ENCODE measurements at regions not wholly inside any gene's neighbourhood (a gene's known extent, or its start where the extent isn't known, plus 50 kb on each side); places are given as distances from the start of the nearest gene placed in this dataset.
"Not testable (repeated sequence)": the region's sequence is repeated elsewhere in the genome, so short reads cannot be mapped to it uniquely, and the experiment has no call there.

GRCh38 chr13:61884830-61885229, 469.2 kb upstream of the PCDH20 start:
- CTCF ChIA-PET: no interaction called here
- no peaks in the 10 kb centered on the region for H3K36me3 ChIP-seq (ENCODE audit: control insufficient read depth in 4 of 4, insufficient read depth in 4 of 4, low read length in 3 of 4)
- WGBS (ENCODE audit: insufficient coverage): no CpG with 5 or more reads among the region's 4 CpGs
- no peak for DNase-seq
- no peaks in the 10 kb centered on the region for H3K4me1 ChIP-seq (ENCODE audit: control extremely low read depth in 1 of 4, control insufficient read depth in 4 of 4, insufficient read depth in 4 of 4, low read length in 3 of 4)
- H3K27ac ChIP-seq (ENCODE audit: insufficient read depth in 1 of 2, low read depth in 1 of 2, low read length in 2 of 2, poor library complexity in 1 of 2, severe bottlenecking in 2 of 2): no peak overlapping the region
- POLR2A ChIA-PET: no interaction called here
- H3K4me3 ChIP-seq (ENCODE audit: control insufficient read depth in 1 of 7, extremely low read depth in 1 of 7, insufficient read depth in 4 of 7, low read depth in 2 of 7, low read length in 6 of 7): no peak overlapping the region
- no peaks in the 10 kb centered on the region for H3K9me3 ChIP-seq (ENCODE audit: control extremely low read depth in 1 of 5, control insufficient read depth in 4 of 5, insufficient read depth in 2 of 5, low read depth in 1 of 5, low read length in 4 of 5)
- no peaks in the 10 kb centered on the region for H3K27me3 ChIP-seq (replicated peaks in 2 of 5; ENCODE audit: control insufficient read depth in 4 of 5, insufficient read depth in 5 of 5, low read length in 4 of 5)

DNA sequence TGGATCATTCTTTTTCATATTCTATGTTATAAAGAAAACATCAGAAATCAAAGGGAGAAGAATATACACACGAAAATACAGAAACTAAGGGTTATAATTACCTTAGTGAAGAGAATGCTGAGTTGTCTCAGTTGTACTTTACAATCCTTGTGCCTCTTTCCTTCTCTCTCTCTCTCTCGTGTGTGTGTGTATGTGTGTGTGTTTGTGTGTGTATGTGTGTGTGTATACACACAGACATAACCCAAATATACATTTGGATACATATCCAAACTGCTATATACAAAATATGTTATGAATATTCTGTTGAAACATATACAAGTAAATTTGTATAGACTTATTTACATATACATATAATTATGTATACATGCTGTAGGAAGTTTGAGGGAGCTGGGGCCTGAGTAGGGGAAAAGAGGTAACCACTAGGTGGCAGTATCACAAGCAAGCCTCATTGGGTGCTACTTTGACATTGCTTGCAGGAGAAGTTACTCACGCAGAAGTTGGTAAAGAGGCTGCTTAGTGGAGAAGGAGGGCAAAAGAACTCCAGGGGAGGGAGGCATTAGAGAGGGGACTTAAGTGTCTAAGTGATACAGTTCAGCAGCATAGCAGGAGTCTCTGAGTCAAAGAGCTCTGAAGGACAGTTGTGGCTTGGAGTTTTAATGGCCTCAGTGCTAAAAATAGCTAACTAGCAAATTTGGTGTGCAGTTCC, 465.1 kb upstream of the PCDH20 start:
- CTCF ChIA-PET: interaction anchor here (1.0 kb wide), 1 partner anchor 14 kb away, joined by 4 read pairs; no protein-coding TSS in a partner anchor
- peaks cover 0 to 2% (median 0%) of the 10 kb centered on the region in 5 experiments for H3K9me3 ChIP-seq (ENCODE audit: control extremely low read depth in 1 of 5, control insufficient read depth in 4 of 5, insufficient read depth in 2 of 5, low read depth in 1 of 5, low read length in 4 of 5)
- H3K27me3 ChIP-seq (replicated peaks in 2 of 5; ENCODE audit: control insufficient read depth in 4 of 5, insufficient read depth in 5 of 5, low read length in 4 of 5): no peaks in the 10 kb centered on the region
- DNase-seq: peak; percentile 14 to 33 (median 32)
- WGBS (ENCODE audit: insufficient coverage): 23% methylated on average over 1 of the region's 3 CpGs
- H3K4me1 ChIP-seq (ENCODE audit: control extremely low read depth in 1 of 4, control insufficient read depth in 4 of 4, insufficient read depth in 4 of 4, low read length in 3 of 4): no peaks in the 10 kb centered on the region
- POLR2A ChIA-PET: interaction anchor here (0.6 kb wide), 1 partner anchor 1008 kb away, joined by 3 read pairs; no protein-coding TSS in a partner anchor
- no peak overlapping the region for H3K27ac ChIP-seq (ENCODE audit: insufficient read depth in 1 of 2, low read depth in 1 of 2, low read length in 2 of 2, poor library complexity in 1 of 2, severe bottlenecking in 2 of 2)
- no peak overlapping the region for H3K4me3 ChIP-seq (ENCODE audit: control insufficient read depth in 1 of 7, extremely low read depth in 1 of 7, insufficient read depth in 4 of 7, low read depth in 2 of 7, low read length in 6 of 7)
- no peaks in the 10 kb centered on the region for H3K36me3 ChIP-seq (ENCODE audit: control insufficient read depth in 4 of 4, insufficient read depth in 4 of 4, low read length in 3 of 4)

GRCh38 chr13:61878565-61878964, 462.9 kb upstream of the PCDH20 start:
- H3K9me3 ChIP-seq (ENCODE audit: control extremely low read depth in 1 of 5, control insufficient read depth in 4 of 5, insufficient read depth in 2 of 5, low read depth in 1 of 5, low read length in 4 of 5); H3K4me1 ChIP-seq (ENCODE audit: control extremely low read depth in 1 of 4, control insufficient read depth in 4 of 4, insufficient read depth in 4 of 4, low read length in 3 of 4); H3K27me3 ChIP-seq (replicated peaks in 2 of 5; ENCODE audit: control insufficient read depth in 4 of 5, insufficient read depth in 5 of 5, low read length in 4 of 5); CTCF ChIA-PET; H3K27ac ChIP-seq (ENCODE audit: insufficient read depth in 1 of 2, low read depth in 1 of 2, low read length in 2 of 2, poor library complexity in 1 of 2, severe bottlenecking in 2 of 2); H3K36me3 ChIP-seq (ENCODE audit: control insufficient read depth in 4 of 4, insufficient read depth in 4 of 4, low read length in 3 of 4); DNase-seq; POLR2A ChIA-PET; H3K4me3 ChIP-seq (ENCODE audit: control insufficient read depth in 1 of 7, extremely low read depth in 1 of 7, insufficient read depth in 4 of 7, low read depth in 2 of 7, low read length in 6 of 7): not testable (repeated sequence)
- 93% methylated on average over 4 of the region's 4 CpGs for WGBS (ENCODE audit: insufficient coverage)

DNA sequence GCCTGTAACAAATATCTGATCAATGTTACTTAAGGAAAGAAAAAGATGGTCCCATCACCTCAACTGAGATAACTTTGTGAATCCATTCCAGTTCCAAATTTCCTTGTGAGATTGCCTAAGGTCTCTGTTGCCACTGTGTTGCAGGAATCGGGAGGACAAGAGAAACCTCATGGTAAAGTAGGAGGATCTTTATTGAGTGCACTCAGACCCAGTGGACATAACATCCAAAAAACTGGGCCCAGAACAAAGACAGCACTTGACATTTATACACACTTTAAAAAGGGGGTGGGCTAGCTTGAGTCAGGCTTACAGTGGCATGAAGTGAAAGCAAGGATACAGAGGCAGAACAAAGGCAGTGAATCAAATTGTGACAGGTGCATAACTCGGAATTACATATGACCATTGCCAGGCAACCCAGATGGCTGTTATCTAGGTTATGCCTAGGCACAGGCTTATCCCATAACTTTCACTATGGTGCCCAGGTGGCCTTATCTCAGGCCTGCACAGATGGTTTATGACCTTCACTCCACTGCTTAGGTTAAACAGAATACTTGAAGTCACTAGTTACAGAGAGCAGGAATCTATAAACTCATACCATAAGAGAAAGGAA, 459.4 kb upstream of the PCDH20 start:
- Histone ChIP-seq H3K36me3 (ENCODE audit: control insufficient read depth in 4 of 4, insufficient read depth in 4 of 4, low read length in 3 of 4) (no peaks in the 10 kb centered on the region), H3K9me3 (ENCODE audit: control extremely low read depth in 1 of 5, control insufficient read depth in 4 of 5, insufficient read depth in 2 of 5, low read depth in 1 of 5, low read length in 4 of 5) (peaks cover 0 to 7% (median 2%) of the 10 kb centered on the region in 5 experiments), H3K4me1 (ENCODE audit: control extremely low read depth in 1 of 4, control insufficient read depth in 4 of 4, insufficient read depth in 4 of 4, low read length in 3 of 4) (no peaks in the 10 kb centered on the region), H3K27me3 (replicated peaks in 2 of 5; ENCODE audit: control insufficient read depth in 4 of 5, insufficient read depth in 5 of 5, low read length in 4 of 5) (no peaks in the 10 kb centered on the region), H3K27ac (ENCODE audit: insufficient read depth in 1 of 2, low read depth in 1 of 2, low read length in 2 of 2, poor library complexity in 1 of 2, severe bottlenecking in 2 of 2) (no peak overlapping the region), H3K4me3 (ENCODE audit: control insufficient read depth in 1 of 7, extremely low read depth in 1 of 7, insufficient read depth in 4 of 7, low read depth in 2 of 7, low read length in 6 of 7) (no peak overlapping the region)
- WGBS (ENCODE audit: insufficient coverage): 100% methylated on average over 1 of the region's 2 CpGs
- no peak for DNase-seq
- ChIA-PET POLR2A (no interaction called here), CTCF (no interaction called here)

DNA sequence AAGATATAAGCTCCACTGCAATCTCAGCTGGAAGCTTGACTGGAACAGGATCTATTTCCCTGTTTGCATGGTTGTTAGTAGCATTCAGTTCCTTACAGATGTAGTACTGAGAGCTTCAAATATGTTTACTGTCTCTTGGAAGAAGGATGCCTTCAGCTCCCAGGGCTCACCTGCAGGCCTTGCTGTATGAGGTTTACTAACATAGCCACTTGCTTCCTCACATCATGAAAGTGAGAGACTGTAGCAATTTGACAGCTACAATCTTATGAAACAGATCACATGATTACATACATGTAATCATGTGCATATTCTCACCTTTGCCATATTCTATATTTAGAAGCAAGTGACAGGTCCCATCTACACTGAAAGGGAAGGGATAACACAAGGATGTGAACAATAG, 458.1 kb upstream of the PCDH20 start:
- ChIA-PET CTCF (interaction anchor here (0.8 kb wide), 1 partner anchor 14 kb away, joined by 3 read pairs; no protein-coding TSS in a partner anchor), POLR2A (no interaction called here)
- no peak overlapping the region for H3K27ac ChIP-seq (ENCODE audit: insufficient read depth in 1 of 2, low read depth in 1 of 2, low read length in 2 of 2, poor library complexity in 1 of 2, severe bottlenecking in 2 of 2)
- H3K27me3 ChIP-seq (replicated peaks in 2 of 5; ENCODE audit: control insufficient read depth in 4 of 5, insufficient read depth in 5 of 5, low read length in 4 of 5): no peaks in the 10 kb centered on the region
- no peaks in the 10 kb centered on the region for H3K4me1 ChIP-seq (ENCODE audit: control extremely low read depth in 1 of 4, control insufficient read depth in 4 of 4, insufficient read depth in 4 of 4, low read length in 3 of 4)
- peaks cover 0 to 7% (median 2%) of the 10 kb centered on the region in 5 experiments for H3K9me3 ChIP-seq (ENCODE audit: control extremely low read depth in 1 of 5, control insufficient read depth in 4 of 5, insufficient read depth in 2 of 5, low read depth in 1 of 5, low read length in 4 of 5)
- no peak overlapping the region for H3K4me3 ChIP-seq (ENCODE audit: control insufficient read depth in 1 of 7, extremely low read depth in 1 of 7, insufficient read depth in 4 of 7, low read depth in 2 of 7, low read length in 6 of 7)
- DNase-seq: no peak
- H3K36me3 ChIP-seq (ENCODE audit: control insufficient read depth in 4 of 4, insufficient read depth in 4 of 4, low read length in 3 of 4): no peaks in the 10 kb centered on the region

DNA sequence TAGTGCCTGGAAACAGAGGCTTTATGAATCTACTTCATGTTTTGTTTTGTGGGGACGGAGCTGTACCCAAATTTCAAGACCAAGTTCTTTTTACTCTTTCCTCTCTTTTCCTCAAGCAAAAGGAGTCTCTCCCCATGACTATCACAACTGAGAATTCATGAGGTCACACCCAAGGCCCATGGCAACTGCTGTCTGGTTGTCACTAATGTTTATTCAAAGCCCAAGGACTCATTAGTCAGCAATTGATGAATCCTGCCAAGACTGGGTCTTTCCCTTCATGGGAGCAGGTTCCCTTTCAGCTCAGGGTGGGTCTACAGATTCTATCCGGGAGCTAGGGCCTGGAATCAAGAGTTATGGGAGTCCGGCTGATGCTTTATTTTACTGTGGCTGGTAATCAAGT, 441.5 kb upstream of the PCDH20 start:
- Histone ChIP-seq H3K36me3 (ENCODE audit: control insufficient read depth in 4 of 4, insufficient read depth in 4 of 4, low read length in 3 of 4) (no peaks in the 10 kb centered on the region), H3K27me3 (replicated peaks in 2 of 5; ENCODE audit: control insufficient read depth in 4 of 5, insufficient read depth in 5 of 5, low read length in 4 of 5) (no peaks in the 10 kb centered on the region), H3K9me3 (ENCODE audit: control extremely low read depth in 1 of 5, control insufficient read depth in 4 of 5, insufficient read depth in 2 of 5, low read depth in 1 of 5, low read length in 4 of 5) (no peaks in the 10 kb centered on the region), H3K4me3 (ENCODE audit: control insufficient read depth in 1 of 7, extremely low read depth in 1 of 7, insufficient read depth in 4 of 7, low read depth in 2 of 7, low read length in 6 of 7) (no peak overlapping the region), H3K4me1 (ENCODE audit: control extremely low read depth in 1 of 4, control insufficient read depth in 4 of 4, insufficient read depth in 4 of 4, low read length in 3 of 4) (no peaks in the 10 kb centered on the region), H3K27ac (ENCODE audit: insufficient read depth in 1 of 2, low read depth in 1 of 2, low read length in 2 of 2, poor library complexity in 1 of 2, severe bottlenecking in 2 of 2) (no peak overlapping the region)
- WGBS (ENCODE audit: insufficient coverage): 67% methylated on average over 2 of the region's 3 CpGs
- DNase-seq: no peak
- CTCF ChIA-PET: no interaction called here
- POLR2A ChIA-PET: no interaction called here

DNA sequence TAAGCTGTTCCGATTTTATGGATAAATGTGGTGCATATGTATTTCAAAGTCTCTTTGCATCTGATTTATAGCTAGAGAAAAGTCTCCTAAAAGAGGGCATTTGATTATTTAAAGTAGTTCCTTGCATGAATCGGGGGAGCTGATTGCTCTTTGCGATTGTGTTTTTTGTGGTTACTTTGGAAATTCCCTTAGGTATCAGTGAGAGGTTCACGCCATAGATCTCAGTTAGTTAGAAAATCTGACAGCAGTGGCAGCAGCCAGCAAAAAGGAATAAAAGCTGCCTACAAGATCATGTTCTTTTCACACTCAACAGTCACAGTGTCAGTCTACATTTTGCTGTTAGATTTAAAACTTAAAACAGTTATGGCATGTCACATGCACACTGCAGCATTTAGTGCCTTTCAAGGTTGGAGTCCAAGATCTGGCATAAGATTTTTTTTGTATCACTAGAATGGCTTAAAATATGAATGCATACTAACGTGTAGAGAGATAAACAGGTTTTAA, 436.5 kb upstream of the PCDH20 start:
- Histone ChIP-seq H3K27me3 (replicated peaks in 2 of 5; ENCODE audit: control insufficient read depth in 4 of 5, insufficient read depth in 5 of 5, low read length in 4 of 5) (no peaks in the 10 kb centered on the region), H3K36me3 (ENCODE audit: control insufficient read depth in 4 of 4, insufficient read depth in 4 of 4, low read length in 3 of 4) (no peaks in the 10 kb centered on the region), H3K4me1 (ENCODE audit: control extremely low read depth in 1 of 4, control insufficient read depth in 4 of 4, insufficient read depth in 4 of 4, low read length in 3 of 4) (no peaks in the 10 kb centered on the region), H3K4me3 (ENCODE audit: control insufficient read depth in 1 of 7, extremely low read depth in 1 of 7, insufficient read depth in 4 of 7, low read depth in 2 of 7, low read length in 6 of 7) (no peak overlapping the region), H3K27ac (ENCODE audit: insufficient read depth in 1 of 2, low read depth in 1 of 2, low read length in 2 of 2, poor library complexity in 1 of 2, severe bottlenecking in 2 of 2) (no peak overlapping the region), H3K9me3 (ENCODE audit: control extremely low read depth in 1 of 5, control insufficient read depth in 4 of 5, insufficient read depth in 2 of 5, low read depth in 1 of 5, low read length in 4 of 5) (no peaks in the 10 kb centered on the region)
- WGBS (ENCODE audit: insufficient coverage): 100% methylated on average over 3 of the region's 5 CpGs
- no peak for DNase-seq
- CTCF ChIA-PET: no interaction called here
- POLR2A ChIA-PET: no interaction called here
